Left renal pelvis (tissue), 4 donors: ENCODE measurements at regions not wholly inside any gene's neighbourhood (a gene's known extent, or its start where the extent isn't known, plus 50 kb on each side); places are given as distances from the start of the nearest gene placed in this dataset.
"Not testable (repeated sequence)": the region's sequence is repeated elsewhere in the genome, so short reads cannot be mapped to it uniquely, and the experiment has no call there.

Source experiments
- DNase-seq, 4 donors: peaks; one replicate each; pipeline ENCODE4 v3.0.0-alpha.2; 2013; ENCODE audit warnings: low read depth in 4 of 4, low spot score in 3 of 4

GRCh38 chr1:195763907-195764374, 844.3 kb downstream of the KCNT2 start:
- DNase-seq: no peak

DNA sequence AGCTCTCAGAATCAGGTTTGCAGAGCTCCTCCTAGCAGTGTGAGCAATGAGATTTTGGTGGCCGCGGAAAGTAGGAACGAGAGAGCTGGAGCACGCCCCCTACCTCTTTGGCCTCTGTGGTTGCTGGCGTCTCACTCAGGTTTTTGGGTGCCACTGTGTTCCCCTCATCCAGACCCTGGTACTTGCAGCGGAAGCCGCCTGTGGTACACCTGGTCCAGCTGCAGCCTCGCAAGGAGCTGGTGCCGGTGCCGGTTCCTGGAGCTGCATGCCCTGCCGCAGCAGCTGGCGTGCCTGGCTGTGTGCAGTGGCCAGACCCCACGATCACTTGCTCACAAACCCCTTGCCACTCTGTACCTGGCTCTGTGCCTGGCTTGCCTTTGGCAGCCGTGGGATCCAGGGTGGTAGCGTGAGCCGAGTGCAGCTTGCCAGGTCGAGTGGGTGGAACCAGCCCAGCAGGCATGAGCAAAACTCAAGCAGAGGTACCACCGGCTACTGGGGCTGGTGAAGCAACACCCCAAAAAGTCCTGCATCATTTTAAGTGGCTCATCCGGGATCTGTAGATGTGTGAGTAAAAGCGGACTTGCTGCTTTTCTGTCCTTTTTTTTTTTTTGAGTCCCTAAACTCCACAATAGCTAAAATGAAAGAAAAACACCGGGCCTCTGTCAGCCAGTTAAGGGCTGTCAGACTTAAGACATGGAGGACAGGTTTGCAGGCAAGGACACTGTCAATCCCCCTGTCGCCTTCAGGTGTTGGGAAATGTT, 844.9 kb downstream of the KCNT2 start:
- DNase-seq: no peak

DNA sequence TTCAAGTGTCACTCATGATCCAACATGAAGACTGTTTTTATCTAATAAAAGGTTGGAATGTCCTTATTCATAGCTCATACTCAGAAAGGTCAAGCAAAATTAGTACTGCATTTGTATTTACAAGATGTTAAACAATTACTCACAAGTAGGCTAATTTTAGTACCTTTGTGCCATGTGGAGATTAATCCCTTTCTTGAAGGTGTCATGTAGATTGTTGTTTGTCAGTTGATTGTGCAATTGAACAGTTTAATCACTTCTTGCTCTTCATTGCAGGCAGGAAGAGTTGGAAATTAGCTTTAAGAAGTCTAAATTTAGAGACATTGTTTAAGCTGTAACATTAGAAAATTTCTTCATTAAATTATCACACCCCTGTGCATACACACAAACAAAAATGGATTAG, 847.1 kb downstream of the KCNT2 start:
- DNase-seq: no peak

GRCh38 chr1:195756109-195756508, 852.1 kb downstream of the KCNT2 start:
- no peak for DNase-seq

DNA sequence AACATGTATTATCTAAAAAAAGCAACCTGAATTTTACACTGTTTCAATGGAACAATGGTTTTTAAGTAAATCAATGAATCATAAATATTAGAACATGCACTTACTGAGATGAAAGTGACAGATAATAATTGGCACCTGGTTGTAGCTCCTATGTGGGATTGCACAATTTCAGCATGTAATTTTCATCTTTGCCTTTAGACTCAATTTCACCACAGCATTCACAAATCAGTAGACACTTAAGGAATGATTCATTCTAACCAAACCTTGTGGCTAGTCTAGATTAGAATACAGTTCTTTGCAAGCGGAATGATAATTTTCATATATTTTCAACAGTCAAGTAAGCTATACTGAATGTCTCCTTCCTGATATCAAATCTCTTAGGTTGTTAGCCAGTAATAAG, 853.4 kb downstream of the KCNT2 start:
- no peak for DNase-seq

- DNase-seq: no peak
These were observed 853.9 kb downstream of the KCNT2 start for GRCh38 chr1:195754303-195754702.

- no peak for DNase-seq
These were observed 859.3 kb downstream of the KCNT2 start for GRCh38 chr1:195748969-195749368.

DNA sequence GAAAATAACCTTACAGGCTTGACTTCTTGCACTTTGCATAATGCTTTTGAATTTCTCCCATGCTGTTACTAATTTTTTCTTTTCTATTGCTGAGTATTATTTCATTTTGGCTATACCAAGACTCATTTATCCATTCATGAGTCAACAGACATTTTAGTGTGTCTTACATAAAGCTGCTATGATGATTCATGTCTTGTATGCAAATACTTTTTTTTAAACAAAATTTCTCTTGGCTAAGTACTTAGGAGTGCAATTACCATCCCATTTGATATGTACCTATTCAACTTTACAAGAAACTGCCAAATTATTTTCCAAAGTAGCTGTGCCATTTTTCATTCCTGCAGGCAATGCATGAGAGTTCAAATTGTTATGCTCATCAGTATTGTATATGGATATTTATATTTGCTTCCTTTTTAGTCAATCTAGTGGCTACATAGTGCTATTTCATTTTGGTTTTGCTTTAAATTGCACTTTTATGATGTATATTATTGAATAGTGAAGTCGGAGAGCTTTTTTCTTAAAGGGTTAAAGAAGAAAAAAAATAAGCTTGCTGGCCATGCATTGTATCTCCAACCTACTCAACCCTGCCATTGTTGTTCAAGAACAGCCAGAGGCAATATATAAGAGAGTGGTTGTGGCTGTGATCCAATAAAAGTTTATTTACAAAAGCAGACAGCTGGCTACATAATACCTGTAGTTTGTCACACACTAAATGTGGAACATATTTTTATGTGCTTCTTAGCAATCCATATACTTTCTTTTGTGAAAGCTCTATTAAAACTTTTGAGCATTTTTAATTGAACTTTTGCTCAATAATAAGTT, 862.8 kb downstream of the KCNT2 start:
- no peak for DNase-seq

DNA sequence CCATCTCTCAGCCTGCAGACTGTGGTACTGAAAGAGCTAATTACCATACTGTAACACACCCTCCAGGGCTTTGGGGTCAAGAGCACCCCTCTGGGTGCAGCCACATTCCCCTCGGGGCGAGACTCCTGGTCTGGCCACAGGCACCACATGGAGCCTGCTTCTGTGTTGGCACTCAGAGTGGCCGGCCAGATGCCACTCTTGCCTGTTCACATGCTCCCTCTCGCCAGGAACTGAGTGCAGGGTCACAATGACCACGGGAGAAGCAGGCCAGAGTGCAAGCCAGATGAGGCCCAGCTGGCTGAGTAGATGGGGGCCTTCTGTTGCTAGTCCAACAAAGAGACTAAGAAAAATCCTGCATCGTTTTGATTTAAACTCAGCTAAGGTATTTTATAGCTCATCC, 864.0 kb downstream of the KCNT2 start:
- no peak for DNase-seq

GRCh38 chr1:195740862-195741261, 867.4 kb downstream of the KCNT2 start:
- no peak for DNase-seq

DNA sequence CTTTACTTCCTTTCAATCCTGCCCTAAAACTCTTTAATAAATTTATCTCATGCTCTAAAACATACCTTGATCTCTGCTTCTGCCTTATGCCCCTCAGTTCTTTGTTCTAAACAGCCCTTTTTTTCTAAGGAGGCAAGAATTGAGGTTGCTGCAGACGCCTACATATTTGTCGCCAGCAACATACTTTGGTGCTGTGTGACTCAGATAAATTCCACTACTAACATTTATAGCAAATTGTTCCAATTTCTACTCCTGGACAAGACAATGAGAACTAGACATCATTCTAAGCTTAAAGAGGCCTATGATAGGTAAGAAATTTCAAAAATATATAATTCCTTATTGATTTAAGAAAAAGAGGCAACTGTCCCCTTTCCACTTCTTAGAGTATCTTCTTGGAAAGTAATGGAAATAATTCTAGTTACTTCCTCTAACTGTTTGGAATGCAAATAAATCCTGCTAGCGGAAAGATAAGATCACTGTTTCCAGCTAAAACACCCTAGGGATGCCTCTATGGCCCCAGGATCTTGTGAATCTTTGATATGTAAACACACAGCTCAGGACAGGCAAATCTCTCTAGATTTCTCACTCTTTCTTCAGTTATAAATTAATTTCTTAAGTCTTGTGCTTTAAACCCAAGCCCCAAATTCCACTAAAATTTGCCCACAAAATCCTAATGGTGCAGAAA, 869.1 kb downstream of the KCNT2 start:
- DNase-seq: no peak

GRCh38 chr1:195735140-195735539, 873.1 kb downstream of the KCNT2 start:
- DNase-seq: no peak

DNA sequence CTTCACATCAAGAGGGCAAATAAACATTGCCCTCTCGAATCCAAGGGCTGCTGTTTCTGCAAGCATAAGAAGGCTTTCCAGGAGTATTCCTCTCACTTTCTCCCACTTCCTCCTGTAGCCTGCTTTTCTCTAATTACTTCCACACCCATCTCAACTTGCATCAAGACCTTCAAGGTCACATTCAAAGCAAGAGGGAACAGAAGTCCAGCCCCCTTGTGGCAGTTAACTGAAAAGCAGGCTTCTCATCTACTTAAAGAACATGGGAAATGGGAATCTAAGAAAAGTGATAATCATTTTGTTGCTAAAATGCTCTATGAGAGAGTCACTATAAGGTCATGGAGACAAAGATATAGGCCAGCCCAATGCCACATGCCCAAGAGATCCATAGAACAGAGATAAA, 874.4 kb downstream of the KCNT2 start:
- DNase-seq: no peak

DNA sequence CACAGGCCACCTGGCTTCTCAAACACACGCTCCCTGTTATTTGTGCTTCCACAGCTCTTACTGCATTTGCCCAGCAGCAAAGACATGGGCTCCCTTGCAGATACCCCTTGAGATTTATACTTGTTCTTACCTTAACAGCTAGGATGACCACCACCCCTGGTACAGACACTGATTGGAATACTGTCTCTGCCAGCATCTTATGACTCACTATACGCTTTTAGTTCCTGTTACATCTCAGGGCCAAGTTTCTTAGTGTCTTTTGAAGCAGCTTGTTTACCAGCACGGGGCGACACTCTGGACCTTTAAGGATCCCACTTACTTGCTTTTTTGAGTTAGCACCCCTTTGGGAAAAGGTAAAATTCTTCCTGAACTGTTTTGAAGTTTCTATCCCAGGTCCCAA, 874.8 kb downstream of the KCNT2 start:
- no peak for DNase-seq

DNA sequence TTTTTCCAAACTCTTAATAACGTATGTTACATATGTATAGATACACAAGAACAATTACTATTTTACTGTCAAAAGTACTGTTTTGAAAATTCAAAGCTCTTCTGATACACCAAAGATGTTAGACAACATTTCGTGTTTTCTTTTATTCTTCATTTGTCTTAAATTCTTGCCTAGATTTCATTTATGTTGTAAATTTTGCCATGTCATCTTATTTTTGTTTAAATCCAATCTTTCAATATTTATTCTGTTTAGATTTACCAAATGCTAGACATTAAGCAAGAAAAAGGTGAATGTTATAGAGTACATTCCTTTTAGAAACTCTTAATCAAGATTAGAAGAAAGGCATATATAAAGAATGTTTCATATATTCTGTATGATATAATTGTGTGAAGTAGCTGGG, 876.9 kb downstream of the KCNT2 start:
- DNase-seq: no peak

DNA sequence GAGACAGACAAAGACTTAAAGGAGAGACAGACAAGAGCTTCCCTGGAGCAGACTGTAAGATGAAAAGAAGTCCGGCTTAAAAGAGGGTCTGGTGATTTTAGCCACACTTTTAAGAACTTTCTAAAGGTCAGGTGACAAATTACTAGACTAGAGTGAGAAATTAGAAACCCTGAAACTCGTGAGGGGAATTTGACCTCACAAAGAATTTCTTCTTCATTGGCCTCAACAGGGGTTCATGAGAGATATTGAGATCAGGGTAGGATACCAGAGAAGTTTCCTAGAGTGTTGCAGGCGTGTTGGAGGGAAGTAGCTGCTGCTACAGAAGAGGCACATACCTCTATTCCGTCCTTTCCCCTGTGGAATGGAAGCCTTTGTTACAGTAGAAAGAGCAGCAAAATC, 884.4 kb downstream of the KCNT2 start:
- no peak for DNase-seq

- DNase-seq: not testable (repeated sequence)
These were observed 885.1 kb downstream of the KCNT2 start for GRCh38 chr1:195722852-195723795.

DNA sequence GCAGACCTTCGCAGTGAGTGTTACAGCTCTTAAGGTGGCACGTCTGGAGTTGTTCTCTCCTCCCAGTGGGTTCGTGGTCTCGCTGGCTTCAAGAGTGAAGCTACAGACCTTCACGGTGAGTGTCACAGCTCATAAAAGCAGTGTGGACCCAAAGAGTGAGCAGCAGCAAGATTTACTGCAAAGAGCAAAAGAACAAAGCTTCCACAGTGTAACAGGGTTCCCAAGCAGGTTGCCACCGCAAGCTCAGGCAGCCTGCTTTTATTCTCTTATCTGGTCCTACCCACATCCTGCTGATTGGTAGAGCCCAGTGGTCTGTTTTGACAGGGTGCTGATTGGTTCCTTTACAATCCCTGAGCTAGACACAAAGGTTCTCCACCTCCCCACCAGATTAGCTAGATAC, 886.1 kb downstream of the KCNT2 start:
- not testable (repeated sequence) for DNase-seq

DNA sequence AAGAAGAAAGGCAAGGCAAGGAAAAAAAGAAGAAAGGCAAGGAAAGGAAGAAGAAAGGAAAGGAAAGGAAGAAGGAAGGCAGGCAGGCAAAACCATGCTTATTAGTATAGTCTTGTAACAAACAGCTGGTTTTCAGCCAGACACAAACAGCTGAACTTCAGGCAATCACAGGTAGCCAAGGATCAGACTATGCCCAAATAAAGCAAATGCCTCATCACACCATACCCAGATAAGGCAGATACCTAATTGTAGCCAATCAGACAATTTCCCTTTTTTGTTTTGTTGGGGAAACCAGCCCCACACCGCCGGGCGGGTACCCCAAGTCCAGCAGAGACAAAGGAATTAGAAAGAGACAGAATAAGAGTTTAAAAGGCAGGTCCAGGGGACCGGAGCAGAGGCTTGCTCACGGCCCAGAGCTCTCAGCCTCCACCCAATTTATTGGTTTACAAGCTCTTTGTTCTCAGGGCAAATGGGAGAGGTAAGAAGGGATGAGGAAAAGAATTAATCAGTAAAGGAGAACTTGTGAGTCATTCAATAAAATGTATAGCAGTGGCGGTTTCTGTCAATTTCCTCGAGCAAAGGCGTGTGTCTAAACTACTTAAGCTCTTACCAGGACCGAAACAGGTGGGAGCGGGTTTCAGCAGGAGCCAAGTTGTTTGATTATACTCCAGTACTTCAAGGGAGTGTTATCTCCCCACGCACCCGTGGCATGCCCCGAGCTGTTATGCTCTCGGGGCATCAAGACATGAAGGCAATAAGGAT, 886.8 kb downstream of the KCNT2 start:
- no peak for DNase-seq

GRCh38 chr1:195717651-195718050, 890.6 kb downstream of the KCNT2 start:
- DNase-seq: no peak
